ENCODE measurements at regions not wholly inside any gene's neighbourhood (a gene's known extent, or its start where the extent isn't known, plus 50 kb on each side); places are given as distances from the start of the nearest gene placed in this dataset.

- TF ChIP-seq CTCF (IDR thresholded peaks at IDR 0.05), result no peak
- no peak for TF ChIP-seq POLR2A (IDR thresholded peaks at IDR 0.05)
These were observed 122.8 kb downstream of the TMEM18 start for GRCh38 chr2:554444-554843.
